OCI-LY7 (cell line): ENCODE measurements at regions not wholly inside any gene's neighbourhood (a gene's known extent, or its start where the extent isn't known, plus 50 kb on each side); places are given as distances from the start of the nearest gene placed in this dataset.
"Not testable (repeated sequence)": the region's sequence is repeated elsewhere in the genome, so short reads cannot be mapped to it uniquely, and the experiment has no call there.

Experiments
- BruUV-seq: library from RNA; stranded (reverse); fragments of 400-500 nt; replicated peaks from 2 replicates; lab custom pipeline; 2021; lab: Mats Ljungman, UMichigan
- CTCF ChIA-PET: fragments of 300-600 bp; sonication (Branson Sonifier 250); formaldehyde crosslinking; loops from one replicate; lab custom pipeline; 2022; ENCODE audit warnings: antibody characterized with exemption; ENCODE audit not compliant: unreplicated experiment; lab: Charles Lee
- POLR2A ChIA-PET: fragments of 300-600 bp; sonication (Branson Sonifier 250); formaldehyde crosslinking; loops from one replicate; lab custom pipeline; 2022; ENCODE audit warnings: antibody characterized with exemption; lab: Charles Lee
- DNase-seq: peaks from one replicate; pipeline ENCODE4 v3.0.0-alpha.2; 2015; ENCODE audit warnings: low spot score
- H2AFZ ChIP-seq: fragments of 200-600 bp; sonication (generic), shearing (Covaris generic); 2 replicates; pipeline ENCODE4 v1.6.1; 2014; ENCODE audit warnings: mild to moderate bottlenecking, antibody characterized with exemption, low read length, moderate library complexity
- H3K27ac ChIP-seq: fragments of 200-600 bp; sonication (generic); 2 replicates; pipeline ENCODE4 v1.5.1; 2014; ENCODE audit warnings: mixed run types, low read depth, mild to moderate bottlenecking, moderate library complexity, low read length, inconsistent platforms; ENCODE audit not compliant: poor library complexity, severe bottlenecking
- H3K36me3 ChIP-seq: fragments of 200-600 bp; sonication (generic); 2 replicates; pipeline ENCODE4 v1.6.1; 2014; ENCODE audit warnings: mild to moderate bottlenecking, antibody characterized with exemption, low read length, moderate library complexity, mixed read lengths; ENCODE audit not compliant: insufficient read depth
- H3K4me1 ChIP-seq: fragments of 200-600 bp; sonication (generic); 2 replicates; pipeline ENCODE4 v1.5.1; 2014; ENCODE audit warnings: mild to moderate bottlenecking, low read length; ENCODE audit not compliant: insufficient read depth, poor library complexity, severe bottlenecking
- H3K4me2 ChIP-seq: fragments of 200-600 bp; sonication (generic); 2 replicates; pipeline ENCODE4 v1.6.1; 2014; ENCODE audit warnings: mild to moderate bottlenecking, low read length
- H3K4me3 ChIP-seq: fragments of 200-600 bp; sonication (generic); 2 replicates; pipeline ENCODE4 v1.5.1; 2014; ENCODE audit warnings: mild to moderate bottlenecking, low read depth, low read length; ENCODE audit not compliant: poor library complexity, severe bottlenecking
- H3K79me2 ChIP-seq: fragments of 200-600 bp; sonication (generic); 2 replicates; pipeline ENCODE4 v1.6.1; 2016; ENCODE audit warnings: low read depth, mild to moderate bottlenecking, low read length, moderate library complexity, mixed read lengths; ENCODE audit not compliant: insufficient read depth
- H3K9me2 ChIP-seq: fragments of 200-600 bp; sonication (generic); 2 replicates; pipeline ENCODE4 v1.6.1; 2016; ENCODE audit warnings: mild to moderate bottlenecking, low read length, mixed read lengths; ENCODE audit not compliant: insufficient read depth
- H3K9me3 ChIP-seq: fragments of 200-600 bp; sonication (generic); 2 replicates; pipeline ENCODE4 v1.6.1; 2014; ENCODE audit warnings: mild to moderate bottlenecking, mixed run types, low read length, mixed read lengths
- H4K20me1 ChIP-seq: fragments of 200-600 bp; sonication (generic); 2 replicates; pipeline ENCODE4 v1.6.1; 2014; ENCODE audit warnings: mild to moderate bottlenecking, antibody characterized with exemption, low read length, moderate library complexity, mixed read lengths; ENCODE audit not compliant: insufficient read depth
- EZH2phosphoT487 ChIP-seq: fragments of 200-600 bp; sonication (generic); IDR thresholded peaks from 2 replicates; pipeline ENCODE4 v1.6.1; 2018; ENCODE audit warnings: low read depth, borderline replicate concordance, mild to moderate bottlenecking, mixed run types, antibody characterized with exemption, low read length, moderate library complexity, mixed read lengths
- intact Hi-C: fragments of 100-400 bp; cut with micrococcal nuclease; formaldehyde crosslinking; loops from one replicate; pipeline ENCODE4 v1.10.0; 2022; ENCODE audit not compliant: unreplicated experiment
- TF ChIP-seq, protein P1 (sequence below): fragments of 200-600 bp; sonication (generic); conservative IDR thresholded peaks from 2 replicates; pipeline ENCODE4 v1.5.1; 2014; ENCODE audit warnings: mild to moderate bottlenecking, antibody characterized with exemption, low read length, moderate library complexity, mixed read lengths

DNA sequence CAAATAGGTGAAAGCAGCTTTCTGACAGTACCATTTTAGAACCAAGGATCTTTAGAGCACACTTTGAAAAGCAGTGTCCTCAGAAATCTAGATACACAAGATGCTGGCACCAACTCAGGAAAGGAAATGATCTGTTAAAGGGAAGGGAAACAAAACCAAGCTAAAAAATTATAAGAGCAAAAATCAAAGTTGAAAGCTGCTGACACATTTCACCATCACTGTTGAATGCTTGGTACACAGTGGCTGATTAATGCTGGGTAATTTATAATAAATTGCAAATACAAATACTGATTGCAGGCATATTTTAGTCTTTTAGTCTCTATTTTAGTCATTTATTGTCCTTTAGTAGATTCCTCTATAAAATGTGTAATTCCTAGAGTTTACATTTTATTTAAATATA, 1540.1 kb upstream of the PCDH10 start:
- H3K79me2 ChIP-seq, result no peaks in the 10 kb centered on the region
- no peaks in the 10 kb centered on the region for H4K20me1 ChIP-seq
- H3K9me2 ChIP-seq, result no peaks in the 10 kb centered on the region; the same call in 1 of the 2 replicates
- ChIA-PET POLR2A (interaction anchor here (0.6 kb wide), 1 partner anchor 202 kb away, joined by 5 read pairs; no protein-coding TSS in a partner anchor), CTCF (no interaction called here)
- no peak for TF ChIP-seq EZH2phosphoT487
- TF ChIP-seq, protein P1, sequence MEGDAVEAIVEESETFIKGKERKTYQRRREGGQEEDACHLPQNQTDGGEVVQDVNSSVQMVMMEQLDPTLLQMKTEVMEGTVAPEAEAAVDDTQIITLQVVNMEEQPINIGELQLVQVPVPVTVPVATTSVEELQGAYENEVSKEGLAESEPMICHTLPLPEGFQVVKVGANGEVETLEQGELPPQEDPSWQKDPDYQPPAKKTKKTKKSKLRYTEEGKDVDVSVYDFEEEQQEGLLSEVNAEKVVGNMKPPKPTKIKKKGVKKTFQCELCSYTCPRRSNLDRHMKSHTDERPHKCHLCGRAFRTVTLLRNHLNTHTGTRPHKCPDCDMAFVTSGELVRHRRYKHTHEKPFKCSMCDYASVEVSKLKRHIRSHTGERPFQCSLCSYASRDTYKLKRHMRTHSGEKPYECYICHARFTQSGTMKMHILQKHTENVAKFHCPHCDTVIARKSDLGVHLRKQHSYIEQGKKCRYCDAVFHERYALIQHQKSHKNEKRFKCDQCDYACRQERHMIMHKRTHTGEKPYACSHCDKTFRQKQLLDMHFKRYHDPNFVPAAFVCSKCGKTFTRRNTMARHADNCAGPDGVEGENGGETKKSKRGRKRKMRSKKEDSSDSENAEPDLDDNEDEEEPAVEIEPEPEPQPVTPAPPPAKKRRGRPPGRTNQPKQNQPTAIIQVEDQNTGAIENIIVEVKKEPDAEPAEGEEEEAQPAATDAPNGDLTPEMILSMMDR, result no peak
- DNase-seq, result no peak
- no peak overlapping the region for H3K4me2 ChIP-seq
- no peaks in the 10 kb centered on the region for H3K9me3 ChIP-seq
- no peak overlapping the region for H3K27ac ChIP-seq
- no peak overlapping the region for H3K4me3 ChIP-seq
- intact Hi-C loops, result no loop called here
- no peaks in the 10 kb centered on the region for H3K36me3 ChIP-seq
- no peak overlapping the region for H2AFZ ChIP-seq
- no peaks in the 10 kb centered on the region for H3K4me1 ChIP-seq
- no TSS peak for BruUV-seq

DNA sequence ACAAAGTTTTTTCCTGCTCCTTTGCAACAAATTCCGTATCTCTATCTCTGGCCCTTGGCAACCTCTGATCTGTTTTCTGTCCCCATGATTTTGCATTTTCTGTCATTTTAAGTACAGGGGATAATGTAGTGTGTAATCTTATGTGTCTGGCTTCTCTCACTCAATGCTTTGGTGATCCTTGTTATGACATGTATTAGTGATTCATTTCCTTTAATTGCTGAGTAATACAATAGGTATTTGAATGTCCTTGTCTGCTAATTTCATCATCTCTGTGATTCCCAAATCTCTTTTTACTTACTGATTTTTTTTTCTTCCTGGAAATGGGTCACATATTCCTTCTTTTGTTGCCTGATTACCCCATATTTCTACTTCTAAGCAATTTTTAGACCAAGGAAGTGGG, 1538.6 kb upstream of the PCDH10 start:
- CTCF ChIA-PET, BruUV-seq, intact Hi-C loops: not testable (repeated sequence)

DNA sequence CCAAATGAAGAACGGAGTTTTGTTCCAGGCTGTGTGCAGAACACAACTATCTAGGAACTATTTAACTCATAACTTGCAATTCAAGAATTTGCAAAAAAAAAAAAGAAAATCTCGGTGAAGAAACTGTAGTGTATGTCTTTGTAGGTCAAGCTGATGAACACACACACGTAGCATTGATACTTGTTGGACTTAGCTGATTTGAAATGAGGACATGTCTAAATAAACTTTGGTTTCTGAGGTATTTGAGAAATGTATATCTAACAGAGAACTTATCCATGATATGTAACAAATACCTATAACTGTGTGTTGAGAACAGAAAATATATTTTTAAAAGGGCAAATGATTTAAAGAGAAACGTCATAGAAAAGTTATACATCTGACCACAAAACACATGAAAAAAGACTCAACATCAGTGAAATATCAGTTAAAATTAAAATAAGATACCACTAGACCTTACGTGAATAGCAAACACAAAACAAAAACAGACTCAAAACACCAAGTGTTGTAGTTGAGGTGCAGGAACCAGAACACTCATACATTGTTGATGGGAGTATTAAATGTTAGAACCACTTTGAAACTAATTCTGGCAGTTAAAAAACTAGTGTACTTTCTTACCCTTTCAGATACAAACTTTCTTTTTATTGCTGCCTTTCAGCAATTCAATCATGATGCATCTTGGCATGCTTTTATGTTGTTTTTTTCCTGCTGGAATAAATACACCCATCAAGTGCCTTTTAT, 1535.8 kb upstream of the PCDH10 start:
- ChIA-PET POLR2A (no interaction called here), CTCF (no interaction called here)
- Histone ChIP-seq H4K20me1 (no peaks in the 10 kb centered on the region), H2AFZ (no peak overlapping the region), H3K4me2 (no peak overlapping the region), H3K9me2 (no peaks in the 10 kb centered on the region; the same call in 1 of the 2 replicates), H3K79me2 (no peaks in the 10 kb centered on the region), H3K4me1 (no peaks in the 10 kb centered on the region), H3K4me3 (no peak overlapping the region), H3K27ac (no peak overlapping the region), H3K9me3 (no peaks in the 10 kb centered on the region), H3K36me3 (no peaks in the 10 kb centered on the region)
- no peak for DNase-seq
- no peak for TF ChIP-seq EZH2phosphoT487
- TF ChIP-seq, protein P1, result no peak
- no TSS peak for BruUV-seq
- intact Hi-C loops, result no loop called here

More for the DNA sequence above, 1538.6 kb upstream of the PCDH10 start:
- DNase-seq, H3K9me3 ChIP-seq, H3K4me2 ChIP-seq, H4K20me1 ChIP-seq, H3K4me3 ChIP-seq, H2AFZ ChIP-seq, H3K9me2 ChIP-seq, H3K79me2 ChIP-seq, H3K36me3 ChIP-seq, H3K4me1 ChIP-seq, POLR2A ChIA-PET, H3K27ac ChIP-seq: not testable (repeated sequence)
